ENCODE measurements at regions not wholly inside any gene's neighbourhood (a gene's known extent, or its start where the extent isn't known, plus 50 kb on each side); places are given as distances from the start of the nearest gene placed in this dataset.

GRCh38 chr13:109533350-109533749 lies 253.0 kb downstream of the IRS2 start:
- TF ChIP-seq RBBP5 (conservative IDR thresholded peaks at IDR 0.05) (no peak), ZNF384 (IDR thresholded peaks at IDR 0.05; ENCODE audit: borderline replicate concordance, low read depth, low read length) (no peak)

Measured in GM12878 (cell line).